Transverse colon (tissue), 4 donors: ENCODE measurements at regions not wholly inside any gene's neighbourhood (a gene's known extent, or its start where the extent isn't known, plus 50 kb on each side); places are given as distances from the start of the nearest gene placed in this dataset.

Experiments
- CTCF ChIP-seq, 5 experiments: fragments of 200-600 bp in 3 of 5; fragments of 450-650 bp in 2 of 5; sonication (generic) in 3 of 5; IDR thresholded peaks; 1 replicate in 2 of 5; 2 replicates in 3 of 5; pipeline ENCODE4 v1.5.1; 2016 to 2017; ENCODE audit warnings: antibody characterized with exemption in 5 of 5, inconsistent platforms in 3 of 5, mild to moderate bottlenecking in 2 of 5, moderate library complexity in 1 of 5
- EP300 ChIP-seq: sonication (generic); formaldehyde crosslinking; IDR thresholded peaks from one replicate; pipeline ENCODE4 v1.6.1; 2017; ENCODE audit warnings: antibody characterized with exemption, low read depth
- POLR2A ChIP-seq: fragments of 450-650 bp; IDR thresholded peaks from one replicate; pipeline ENCODE4 v1.6.1; 2016; ENCODE audit warnings: antibody characterized with exemption, mild to moderate bottlenecking, moderate library complexity
- POLR2AphosphoS5 ChIP-seq, 3 donors: sonication (generic); formaldehyde crosslinking; IDR thresholded peaks; one replicate each; pipeline ENCODE4 v1.6.1; 2016; ENCODE audit warnings: antibody characterized with exemption in 3 of 3

DNA sequence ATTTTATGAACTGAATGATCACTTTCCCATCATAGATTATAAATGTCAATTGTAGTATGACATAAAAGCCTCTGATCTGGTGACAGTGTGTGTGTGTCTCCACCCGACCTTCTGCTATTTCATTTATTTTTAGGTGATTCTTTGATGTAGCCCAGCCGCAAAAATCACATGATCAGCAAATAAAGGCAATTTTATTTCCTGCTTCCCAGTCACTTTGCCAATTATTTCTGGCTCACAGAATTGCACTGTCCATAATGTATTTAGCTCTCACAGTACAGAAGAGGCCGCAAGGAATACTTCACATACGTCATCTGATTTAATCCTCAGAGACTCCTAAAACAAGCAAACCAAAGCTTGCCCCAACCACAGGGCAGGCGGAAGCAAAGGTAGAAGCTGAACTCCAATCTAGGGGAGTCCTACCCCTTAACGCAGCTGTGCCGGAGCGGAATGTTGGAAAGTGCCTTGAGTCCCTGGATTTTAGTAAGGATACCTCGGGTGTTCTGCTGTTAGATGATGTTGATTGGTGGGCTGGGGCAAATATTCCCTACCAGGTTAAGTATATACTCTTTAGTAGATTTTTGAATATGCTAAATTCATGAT lies 384.0 kb upstream of the IRX4 start:
- TF ChIP-seq CTCF (IDR thresholded peaks at IDR 0.05), result no peak
- no peak for TF ChIP-seq POLR2A
- no peak for TF ChIP-seq EP300
- TF ChIP-seq POLR2AphosphoS5 (IDR thresholded peaks at IDR 0.05), result no peak
